ENCODE measurements at regions not wholly inside any gene's neighbourhood (a gene's known extent, or its start where the extent isn't known, plus 50 kb on each side); places are given as distances from the start of the nearest gene placed in this dataset.

- TF ChIP-seq CTCF (IDR thresholded peaks at IDR 0.05): no peak
- TF ChIP-seq POLR2A (IDR thresholded peaks at IDR 0.05): no peak
These were observed 228.8 kb upstream of the B3GALT2 start for GRCh38 chr1:193415256-193415655.

All from heart left ventricle (tissue), 13 donors.